Left cardiac atrium (tissue), 4 donors: ENCODE measurements at regions not wholly inside any gene's neighbourhood (a gene's known extent, or its start where the extent isn't known, plus 50 kb on each side); places are given as distances from the start of the nearest gene placed in this dataset.
"Not testable (repeated sequence)": the region's sequence is repeated elsewhere in the genome, so short reads cannot be mapped to it uniquely, and the experiment has no call there.

ENCODE experiments used
- ATAC-seq, 2 donors: fragments of 200-7000 bp; cut with Tn5 transposase; one replicate each; pipeline ENCODE4 v1.9.1; 2020; ENCODE audit warnings: mild to moderate bottlenecking in 2 of 2, moderate library complexity in 2 of 2
- DNase-seq: peaks from one replicate; pipeline ENCODE4 v3.0.0-alpha.2; 2020
- intact Hi-C, 2 donors: fragments of 100-400 bp; cut with DNase I; formaldehyde crosslinking; loops; one replicate each; pipeline versions ENCODE4 v1.14.1 to v1.15.1; 2022 to 2023
- donor health status: DM: no; HTN: yes; CAD: no.
- donor health status: DM: no; HTN: yes; CAD: no; lungs with severe emphysema.
- donor health status: DM: yes; HTN: yes; CAD: no.
- donor health status: Dilated cardiomyopathy.

DNA sequence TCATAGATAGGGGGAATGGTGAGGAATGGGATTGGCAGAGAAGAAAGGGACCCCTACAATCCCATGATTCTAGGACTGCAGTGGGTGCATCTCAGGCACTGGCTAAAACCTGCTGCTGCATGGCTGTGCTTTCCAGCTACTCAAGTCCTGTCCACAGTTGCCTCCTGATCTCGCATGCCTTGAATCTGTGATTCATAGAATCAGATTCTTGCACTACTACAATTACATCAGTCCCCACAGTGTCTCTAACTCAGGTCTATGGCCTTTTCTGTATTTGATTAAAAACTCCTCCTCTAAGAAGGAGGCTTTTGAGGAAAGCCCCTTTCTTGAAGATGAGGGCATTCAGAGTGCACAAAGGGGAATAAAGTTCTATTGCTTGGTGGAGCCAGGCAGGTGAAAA lies 117.4 kb downstream of the LRATD1 start:
- ATAC-seq (no peak), DNase-seq (no peak)
- intact Hi-C loops, result no loop called here

DNA sequence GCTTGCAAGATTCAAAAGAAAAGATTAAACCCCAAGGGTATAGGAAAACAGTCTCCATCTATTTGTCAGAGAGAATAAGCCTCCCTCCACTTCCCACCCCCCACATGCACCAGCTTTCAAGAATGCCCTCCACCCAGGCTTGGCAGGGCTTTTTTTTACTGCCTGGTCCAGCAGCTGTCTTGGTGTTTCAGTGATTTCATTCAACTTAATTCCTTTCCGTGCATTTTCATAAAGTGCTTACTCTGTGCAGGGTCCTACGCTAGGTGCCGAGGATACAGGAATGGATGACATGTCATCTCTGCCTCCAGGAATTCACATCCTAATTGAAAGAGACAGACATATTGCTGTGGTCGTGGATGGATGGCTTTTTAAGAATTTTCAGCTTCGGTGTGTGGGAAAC lies 117.9 kb downstream of the LRATD1 start:
- DNase-seq (no peak), ATAC-seq (no peak)
- intact Hi-C loops, result no loop called here

DNA sequence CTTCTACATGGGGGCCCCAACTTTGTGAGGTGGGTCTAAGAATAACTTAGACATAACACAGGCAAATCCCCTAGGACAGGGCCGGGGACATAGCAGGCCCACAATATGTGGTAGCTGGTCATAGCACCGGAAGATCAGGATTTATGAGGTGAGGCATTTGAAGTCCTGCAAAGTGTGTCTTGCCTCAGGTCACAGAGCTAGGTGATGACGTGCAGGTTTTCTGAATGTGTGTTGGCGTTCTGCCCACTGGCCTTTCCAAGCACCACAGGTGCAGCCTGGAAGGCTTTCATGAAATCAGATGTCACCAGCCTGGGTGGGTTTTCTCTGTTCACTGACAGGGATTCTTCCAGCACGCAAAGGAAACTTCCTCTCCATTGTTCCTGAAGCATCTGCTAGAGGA lies 119.1 kb downstream of the LRATD1 start:
- DNase-seq, result no peak
- ATAC-seq, result no peak
- intact Hi-C loops, result no loop called here

DNA sequence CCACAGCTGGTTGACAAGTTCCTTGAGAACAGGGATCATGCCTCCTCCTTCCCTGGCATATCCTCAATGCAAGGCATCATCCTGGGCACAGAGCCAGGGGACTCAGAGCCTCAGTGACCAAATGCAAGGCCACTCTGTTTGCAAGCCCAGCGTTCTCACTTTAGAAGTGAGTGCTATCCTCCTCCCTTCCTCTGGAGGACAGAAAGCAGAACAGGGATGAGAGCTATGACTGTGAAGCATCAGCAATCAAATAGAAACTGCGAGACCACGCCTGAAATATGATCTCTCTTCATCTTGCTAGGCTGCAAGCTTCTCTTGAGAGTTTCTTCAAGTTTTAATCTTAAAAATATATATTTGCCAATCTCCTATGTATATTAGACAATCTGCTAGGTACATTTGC lies 119.8 kb downstream of the LRATD1 start:
- ATAC-seq (no peak), DNase-seq (no peak)
- intact Hi-C loops, result no loop called here

DNA sequence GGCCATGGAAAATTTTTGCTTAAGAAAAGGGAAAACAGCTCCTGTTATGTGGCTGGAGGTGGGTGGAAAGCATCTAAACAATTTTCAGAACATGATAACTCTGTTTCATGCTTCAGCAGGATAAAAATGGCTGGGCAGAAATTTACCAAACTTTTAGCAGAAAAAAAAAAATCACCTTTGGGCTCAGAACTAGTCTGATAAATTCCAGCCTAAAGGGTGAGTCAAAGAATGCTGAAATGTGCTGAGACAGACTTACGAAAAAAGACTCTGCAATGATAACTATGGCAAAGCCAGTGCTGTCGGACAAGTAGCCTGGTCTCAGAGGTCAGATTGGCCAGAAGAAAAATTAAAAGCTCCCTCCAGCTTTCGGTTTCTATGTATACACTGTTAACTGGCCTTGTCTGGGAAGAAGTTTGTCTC lies 123.6 kb downstream of the LRATD1 start:
- ATAC-seq (peak in 1 of 2 donors; percentile 78), DNase-seq (no peak)
- intact Hi-C loops, result no loop called here

DNA sequence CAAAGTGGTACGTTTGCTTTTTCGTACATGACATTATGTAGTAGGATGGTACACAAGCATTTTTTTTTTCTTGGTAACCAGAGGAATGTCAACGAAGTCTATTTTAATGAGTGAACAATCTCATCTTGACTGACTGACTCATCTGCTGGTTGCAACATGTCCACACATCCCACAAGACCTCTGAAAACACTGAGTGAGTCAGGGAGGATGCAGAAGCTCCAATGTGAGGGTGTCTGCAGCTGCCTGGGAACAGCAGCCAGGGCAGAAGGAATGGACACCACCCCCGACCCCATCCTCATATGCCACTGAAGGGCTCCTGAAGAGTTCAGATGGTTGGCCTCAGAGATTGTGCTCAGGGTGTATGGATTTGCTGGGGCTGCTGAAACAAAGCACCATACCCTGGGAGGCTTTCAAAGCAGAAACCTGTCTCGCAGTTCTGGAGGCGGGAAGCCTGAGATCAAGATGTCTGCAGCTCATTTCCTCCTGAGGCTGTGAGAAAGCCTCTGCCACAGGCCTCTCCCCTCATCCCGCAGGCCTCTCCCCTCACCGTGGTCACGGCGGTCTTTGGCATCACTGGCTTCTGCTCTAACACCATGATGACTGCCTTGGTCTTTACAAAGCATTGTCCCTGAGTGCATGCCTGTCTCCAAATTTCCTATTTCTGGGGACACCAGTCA lies 124.6 kb downstream of the LRATD1 start:
- intact Hi-C loops, result no loop called here
- no peak for DNase-seq
- ATAC-seq, result peak in 1 of 2 donors; percentile 92

DNA sequence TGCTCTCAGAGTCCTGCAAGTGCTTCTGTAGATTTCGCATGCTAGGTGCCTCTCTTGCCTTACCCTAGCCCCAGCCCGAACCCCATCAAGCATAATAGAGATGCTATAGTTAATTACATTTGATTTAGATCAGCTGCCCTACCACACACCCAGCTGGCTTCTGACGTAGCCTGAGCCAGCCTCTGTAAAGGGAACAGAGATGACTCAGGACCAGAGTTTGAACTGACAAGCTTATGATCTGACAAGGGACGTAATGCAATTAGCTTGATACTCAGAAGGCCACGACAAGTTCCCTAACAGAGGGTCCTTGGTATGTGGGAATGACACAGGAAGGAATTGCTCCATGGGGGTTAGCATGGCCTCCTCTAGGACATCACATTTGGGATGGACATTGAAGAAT lies 126.6 kb downstream of the LRATD1 start:
- no peak for ATAC-seq
- DNase-seq, result no peak
- intact Hi-C loops, result no loop called here

DNA sequence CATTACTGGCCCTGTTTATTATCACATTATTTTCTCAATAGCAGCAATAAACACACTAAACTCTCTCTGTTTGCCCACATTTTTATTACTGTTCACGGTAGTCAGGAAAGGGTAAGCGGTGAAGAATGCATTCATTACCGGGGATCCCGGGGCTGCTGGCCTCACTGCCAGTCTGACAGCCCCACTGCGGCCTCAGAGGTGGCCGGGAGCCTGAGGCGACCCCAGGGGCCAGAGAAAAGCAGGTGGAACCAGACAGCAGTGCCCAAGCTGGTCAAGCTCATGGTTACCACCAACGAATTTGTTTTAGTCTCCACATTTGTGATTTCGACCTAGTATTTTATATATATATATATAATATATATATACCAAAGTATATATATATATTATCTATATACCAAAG lies 127.7 kb downstream of the LRATD1 start:
- ATAC-seq, result no peak
- intact Hi-C loops, result no loop called here
- DNase-seq, result no peak

DNA sequence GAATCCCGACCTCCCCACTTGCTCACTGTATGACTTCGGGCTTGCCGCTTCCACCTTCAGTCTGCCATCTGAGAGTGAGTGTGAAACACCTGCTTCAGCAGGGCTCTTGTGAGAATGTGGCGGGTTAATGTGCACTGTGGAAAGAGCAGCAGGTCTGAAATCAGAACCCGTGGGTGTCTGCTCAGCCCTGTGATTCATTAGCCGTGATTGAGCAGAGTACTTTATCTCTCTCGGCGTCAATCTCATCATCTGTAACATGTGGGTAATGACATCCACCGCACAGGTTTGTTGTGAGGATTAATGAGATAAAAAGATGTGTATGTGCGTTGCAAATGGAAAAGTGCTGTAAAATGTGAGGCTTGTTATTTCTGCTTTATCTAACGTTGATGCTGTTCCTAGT lies 128.6 kb downstream of the LRATD1 start:
- intact Hi-C loops, result no loop called here
- ATAC-seq (no peak), DNase-seq (no peak)

DNA sequence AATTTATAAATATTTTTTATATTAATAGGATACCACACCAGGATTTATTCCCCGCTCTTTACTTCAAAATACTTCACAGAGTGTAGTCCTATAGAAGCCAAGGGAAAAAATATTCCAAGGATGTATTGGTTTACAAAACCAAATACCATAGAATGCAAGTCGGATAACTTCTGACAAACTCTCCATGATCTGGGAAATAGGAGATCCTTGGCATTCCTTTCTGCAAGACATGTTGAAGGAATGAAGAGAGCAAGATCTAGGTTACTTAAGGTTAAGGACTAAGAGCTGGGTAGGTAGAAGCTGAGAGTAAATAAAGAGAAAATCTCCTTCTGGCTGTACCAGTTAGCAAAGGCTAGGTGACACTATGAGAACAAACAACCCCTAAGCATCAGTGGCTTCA lies 141.2 kb downstream of the LRATD1 start:
- DNase-seq, result no peak
- intact Hi-C loops, result no loop called here
- ATAC-seq, result no peak

DNA sequence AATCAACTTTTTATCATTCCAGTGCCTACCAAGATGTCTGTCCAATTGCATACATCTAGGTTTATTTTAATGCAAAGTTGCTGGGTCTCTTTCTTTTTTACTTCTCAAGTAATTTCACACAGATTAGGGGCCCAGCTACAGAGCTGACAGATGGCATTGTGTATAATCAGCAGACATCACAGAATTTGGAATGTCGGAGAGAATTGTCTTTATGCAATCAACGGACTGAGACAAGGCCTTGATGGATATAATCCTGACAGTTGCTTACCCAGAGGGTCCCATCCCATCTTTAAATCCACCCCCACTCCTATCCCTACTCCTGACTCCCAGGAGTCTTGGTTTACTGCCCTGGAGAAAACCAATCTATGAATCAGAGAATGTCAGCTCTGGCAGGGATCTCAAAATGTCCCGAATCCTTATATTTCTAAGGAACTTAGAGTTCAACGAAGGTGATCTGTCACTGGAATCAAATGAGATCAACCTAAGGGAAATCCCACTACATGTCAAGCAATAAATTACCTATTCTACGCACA lies 142.0 kb downstream of the LRATD1 start:
- ATAC-seq, result no peak
- DNase-seq, result no peak
- intact Hi-C loops, result no loop called here

DNA sequence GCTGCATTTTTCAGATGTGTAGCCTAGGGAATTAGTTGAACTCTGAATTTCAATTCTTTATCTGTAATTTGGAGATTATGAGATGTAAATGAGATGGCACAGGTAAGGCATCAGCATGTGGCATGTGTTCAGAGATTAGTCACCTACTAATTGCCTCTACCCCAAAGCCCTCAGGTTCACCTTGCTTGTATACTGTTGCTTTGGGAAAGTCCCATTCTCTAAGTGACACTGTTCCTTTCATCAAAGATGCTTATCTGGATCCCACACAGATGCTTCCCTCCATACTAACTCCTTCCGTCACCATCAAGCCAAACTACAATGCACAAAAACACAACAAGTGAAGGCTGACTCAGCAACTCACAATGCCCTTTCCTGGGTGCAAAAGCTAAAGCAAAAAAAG lies 143.7 kb downstream of the LRATD1 start:
- ATAC-seq (no peak), DNase-seq (no peak)
- intact Hi-C loops, result no loop called here

DNA sequence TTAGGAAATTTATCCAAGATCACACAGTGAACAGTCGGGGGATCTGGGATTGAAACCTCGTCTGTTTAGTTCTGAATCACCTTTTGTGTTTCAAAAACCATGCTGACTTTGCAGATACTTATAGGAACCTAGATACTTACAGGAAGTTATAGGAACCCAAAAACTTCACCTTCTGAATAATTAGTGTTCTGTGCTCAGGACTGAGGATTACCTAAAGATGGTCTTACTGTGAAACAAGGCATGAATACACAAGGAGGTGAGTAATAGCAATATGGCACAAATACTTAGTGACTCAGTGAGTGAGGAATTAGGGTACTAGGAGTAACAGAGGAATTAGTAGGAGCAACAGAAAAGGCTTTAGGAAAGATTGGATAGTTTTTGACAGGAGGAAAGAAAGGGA lies 145.5 kb downstream of the LRATD1 start:
- intact Hi-C loops, result no loop called here
- DNase-seq, result no peak
- ATAC-seq, result no peak

DNA sequence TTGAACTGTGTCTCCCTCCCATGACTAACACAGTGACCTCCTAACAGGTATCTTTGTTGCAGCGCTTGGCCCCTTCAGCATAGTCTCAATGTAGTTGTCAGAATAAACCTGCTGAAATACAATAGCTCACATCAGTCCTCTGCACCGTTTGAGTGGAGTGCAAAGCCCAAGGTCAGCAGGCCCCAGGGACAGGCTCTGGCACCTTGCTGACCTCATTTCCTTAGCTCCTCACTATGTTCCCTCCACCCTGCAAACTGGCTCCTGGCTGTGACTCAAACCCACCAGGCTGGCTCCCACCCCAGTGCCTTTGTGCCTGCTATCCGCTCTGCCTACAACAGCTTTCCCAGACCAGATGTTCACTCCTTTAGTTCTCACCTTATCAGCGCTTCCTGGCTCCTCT lies 146.7 kb downstream of the LRATD1 start:
- ATAC-seq, result no peak

DNA sequence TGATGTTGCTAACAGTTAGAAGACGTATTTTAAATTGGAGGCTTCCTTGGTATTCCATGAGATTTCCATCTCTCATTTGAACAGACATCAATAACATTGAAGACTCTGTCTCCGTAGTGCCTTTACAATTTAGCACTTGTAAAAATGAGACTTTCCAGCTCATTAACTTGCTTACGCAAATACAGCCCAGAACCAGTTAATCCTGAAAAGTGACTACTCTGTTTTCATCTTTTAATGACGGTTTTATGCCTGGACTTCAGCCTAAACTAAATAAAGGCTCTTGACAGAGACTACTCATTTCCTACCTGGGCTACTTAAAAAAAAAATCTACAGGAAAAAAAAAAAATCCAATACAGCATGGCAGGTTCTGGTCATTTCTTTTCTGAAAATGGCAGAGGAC lies 148.6 kb downstream of the LRATD1 start:
- DNase-seq, result no peak
- intact Hi-C loops, result no loop called here

More for the DNA sequence above, 146.7 kb downstream of the LRATD1 start:
- intact Hi-C loops, result no loop called here
- DNase-seq, result no peak

DNA sequence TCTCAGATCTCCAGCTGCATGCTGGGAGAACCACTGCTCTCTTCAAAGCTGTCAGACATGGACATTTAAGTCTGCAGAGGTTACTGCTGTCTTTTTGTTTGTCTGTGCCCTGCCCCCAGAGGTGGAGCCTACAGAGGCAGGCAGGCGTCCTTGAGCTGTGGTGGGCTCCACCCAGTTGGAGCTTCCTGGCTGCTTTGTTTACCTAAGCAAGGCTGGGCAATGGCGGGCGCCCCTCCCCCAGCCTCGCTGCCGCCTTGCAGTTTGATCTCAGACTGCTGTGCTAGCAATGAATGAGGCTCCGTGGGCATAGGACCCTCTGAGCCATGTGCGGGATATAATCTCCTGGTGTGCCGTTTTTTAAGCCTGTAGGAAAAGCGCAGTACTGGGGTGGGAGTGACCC lies 156.3 kb downstream of the LRATD1 start:
- ATAC-seq, intact Hi-C loops, DNase-seq: not testable (repeated sequence)

More for the DNA sequence above, 148.6 kb downstream of the LRATD1 start:
- no peak for ATAC-seq

DNA sequence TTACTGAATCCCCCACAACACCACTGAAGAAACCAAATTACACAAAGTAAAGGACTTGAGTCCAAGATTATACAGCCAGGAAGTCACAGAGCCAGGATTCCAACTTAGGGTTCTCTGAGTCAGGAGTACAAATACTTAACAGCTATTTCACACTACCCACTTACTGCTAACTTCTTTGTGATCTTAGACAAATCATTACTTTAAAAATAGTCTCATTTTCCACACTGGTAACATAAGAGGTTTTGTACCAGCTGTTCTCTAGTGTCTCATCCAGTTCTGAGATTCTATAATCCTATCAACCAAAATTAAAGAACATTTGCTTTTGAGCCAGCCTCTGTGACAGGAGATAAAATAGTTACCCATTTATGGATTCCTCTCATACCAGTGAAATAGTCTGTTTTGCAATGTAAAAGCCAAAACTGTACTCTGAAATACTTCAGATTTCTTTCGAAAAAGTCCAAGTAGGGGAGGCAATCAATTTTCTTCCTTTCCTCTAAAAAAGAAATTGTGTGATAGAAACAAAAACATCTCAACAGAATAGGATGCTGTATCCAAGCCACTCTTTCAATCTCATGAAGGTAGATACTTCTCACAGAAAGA lies 157.6 kb downstream of the LRATD1 start:
- intact Hi-C loops, result no loop called here
- DNase-seq (no peak), ATAC-seq (no peak)

DNA sequence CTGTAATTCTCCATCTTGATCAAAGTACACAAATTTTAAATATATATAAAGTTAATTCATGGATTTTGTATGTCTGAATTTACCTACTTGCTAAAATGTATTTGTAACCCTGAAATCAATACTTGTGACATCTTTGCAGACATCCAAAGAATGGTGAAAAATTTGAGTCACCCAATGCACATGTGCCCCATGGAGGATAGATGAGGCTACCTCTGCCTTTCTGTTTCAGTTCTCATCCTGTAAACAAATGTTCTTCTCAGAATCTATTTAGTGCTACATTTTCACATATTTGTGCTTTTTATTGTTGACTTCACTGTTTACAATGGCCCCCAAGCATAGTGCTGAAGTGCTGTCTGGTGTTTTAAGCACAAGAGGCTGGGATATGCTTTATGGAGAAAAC lies 171.5 kb downstream of the LRATD1 start:
- DNase-seq (no peak), ATAC-seq (no peak)
- intact Hi-C loops, result no loop called here

DNA sequence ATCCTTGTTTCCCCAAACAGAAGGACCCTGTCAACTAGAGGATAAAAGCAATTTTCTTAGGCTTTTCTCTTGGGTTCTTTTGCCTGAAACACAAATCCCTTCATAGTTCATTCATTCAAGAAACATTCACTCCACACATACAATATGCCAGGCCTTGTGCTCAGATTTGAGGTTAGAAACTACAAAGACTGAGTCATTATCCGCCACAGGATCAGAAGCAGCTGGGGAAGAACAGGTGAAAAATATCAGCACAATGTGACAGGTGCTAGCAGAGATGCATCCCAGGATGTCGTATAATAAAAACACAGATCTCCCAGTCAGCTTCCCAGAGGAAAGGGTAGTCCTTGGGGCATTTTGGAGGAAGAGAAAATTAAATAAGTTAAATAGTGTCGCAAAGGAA lies 172.4 kb downstream of the LRATD1 start:
- intact Hi-C loops, result no loop called here
- DNase-seq (no peak), ATAC-seq (no peak)

DNA sequence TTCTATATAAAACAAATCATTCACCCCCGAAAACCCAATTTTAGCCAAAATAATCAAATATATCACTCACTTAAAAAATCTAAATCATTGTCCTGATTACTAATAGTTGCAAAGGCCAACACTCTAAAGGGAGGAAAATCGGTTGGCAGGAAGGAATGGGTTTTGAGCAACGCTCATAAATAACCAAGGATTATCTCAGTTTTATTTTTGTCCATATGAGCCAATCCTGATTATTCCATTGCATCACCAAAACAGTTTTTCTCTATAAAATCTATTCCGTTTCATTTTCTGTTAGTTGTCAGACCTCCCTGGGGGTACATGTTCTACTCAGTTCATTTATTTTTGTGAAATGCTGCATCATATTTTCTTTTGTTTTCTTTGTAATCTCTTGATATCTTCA lies 174.1 kb downstream of the LRATD1 start:
- DNase-seq (no peak), ATAC-seq (no peak)
- intact Hi-C loops, result no loop called here

DNA sequence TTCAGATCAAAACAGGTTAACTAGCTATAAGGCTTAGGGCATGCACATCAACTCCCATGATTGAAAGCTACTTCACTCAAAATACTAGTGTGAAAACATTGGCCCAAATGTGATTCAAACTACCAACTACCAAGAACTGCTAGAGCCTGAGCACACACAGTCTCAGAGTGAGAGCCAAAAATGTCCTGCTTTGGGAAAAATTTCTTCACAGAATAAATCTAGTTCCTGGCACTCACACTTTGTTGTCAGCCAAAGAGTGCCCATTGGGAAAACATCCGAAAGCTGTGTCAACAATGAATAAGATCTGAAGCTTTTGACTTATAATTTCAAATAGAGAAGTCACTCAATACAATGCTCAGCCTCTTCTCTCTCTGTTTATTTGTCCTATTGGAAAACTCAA lies 182.7 kb downstream of the LRATD1 start:
- intact Hi-C loops, result no loop called here
- DNase-seq (no peak), ATAC-seq (peak in 1 of 2 donors; percentile 80)
